Esophagus squamous epithelium (tissue), 4 donors: ENCODE measurements at regions not wholly inside any gene's neighbourhood (a gene's known extent, or its start where the extent isn't known, plus 50 kb on each side); places are given as distances from the start of the nearest gene placed in this dataset.

Experiments
- CTCF ChIP-seq, 6 experiments: fragments of 450-650 bp in 4 of 6; fragments of 200-600 bp in 2 of 6; sonication (generic) in 2 of 6; IDR thresholded peaks; one replicate each; pipeline ENCODE4 v1.5.1; 2016 to 2019; ENCODE audit warnings: antibody characterized with exemption in 6 of 6, mild to moderate bottlenecking in 4 of 6, moderate library complexity in 4 of 6
- POLR2A ChIP-seq, 4 donors: fragments of 450-650 bp; IDR thresholded peaks; one replicate each; pipeline ENCODE4 v1.6.1; 2017; ENCODE audit warnings: antibody characterized with exemption in 4 of 4, mild to moderate bottlenecking in 4 of 4, moderate library complexity in 3 of 4

GRCh38 chr11:90449606-90450005, 226.8 kb upstream of the CHORDC1 start:
- no peak for TF ChIP-seq CTCF (IDR thresholded peaks at IDR 0.05)
- TF ChIP-seq POLR2A (IDR thresholded peaks at IDR 0.05) = no peak
